ENCODE measurements at regions not wholly inside any gene's neighbourhood (a gene's known extent, or its start where the extent isn't known, plus 50 kb on each side); places are given as distances from the start of the nearest gene placed in this dataset.

- no peak for DNase-seq (ENCODE audit: insufficient read length, low spot score, missing footprints)
- no peak overlapping the region for H3K27ac ChIP-seq (ENCODE audit: low read depth, low read length)
- TF ChIP-seq, protein P1, sequence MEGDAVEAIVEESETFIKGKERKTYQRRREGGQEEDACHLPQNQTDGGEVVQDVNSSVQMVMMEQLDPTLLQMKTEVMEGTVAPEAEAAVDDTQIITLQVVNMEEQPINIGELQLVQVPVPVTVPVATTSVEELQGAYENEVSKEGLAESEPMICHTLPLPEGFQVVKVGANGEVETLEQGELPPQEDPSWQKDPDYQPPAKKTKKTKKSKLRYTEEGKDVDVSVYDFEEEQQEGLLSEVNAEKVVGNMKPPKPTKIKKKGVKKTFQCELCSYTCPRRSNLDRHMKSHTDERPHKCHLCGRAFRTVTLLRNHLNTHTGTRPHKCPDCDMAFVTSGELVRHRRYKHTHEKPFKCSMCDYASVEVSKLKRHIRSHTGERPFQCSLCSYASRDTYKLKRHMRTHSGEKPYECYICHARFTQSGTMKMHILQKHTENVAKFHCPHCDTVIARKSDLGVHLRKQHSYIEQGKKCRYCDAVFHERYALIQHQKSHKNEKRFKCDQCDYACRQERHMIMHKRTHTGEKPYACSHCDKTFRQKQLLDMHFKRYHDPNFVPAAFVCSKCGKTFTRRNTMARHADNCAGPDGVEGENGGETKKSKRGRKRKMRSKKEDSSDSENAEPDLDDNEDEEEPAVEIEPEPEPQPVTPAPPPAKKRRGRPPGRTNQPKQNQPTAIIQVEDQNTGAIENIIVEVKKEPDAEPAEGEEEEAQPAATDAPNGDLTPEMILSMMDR (IDR thresholded peaks at IDR 0.05; ENCODE audit: extremely low read depth, low read depth, low read length), result no peak
- no peaks in the 10 kb centered on the region for H4K20me1 ChIP-seq (ENCODE audit: insufficient read depth, low read length)
- no peak overlapping the region for H2AFZ ChIP-seq (ENCODE audit: low read length)
- no peak overlapping the region for H3K4me3 ChIP-seq (ENCODE audit: insufficient read depth, low read length)
- H3K9me3 ChIP-seq (ENCODE audit: low read depth, low read length), result no peaks in the 10 kb centered on the region
- H3K79me2 ChIP-seq (ENCODE audit: insufficient read depth, low read length), result no peaks in the 10 kb centered on the region
- H3K27me3 ChIP-seq (ENCODE audit: insufficient read depth, low read length), result peaks cover 7% of the 10 kb centered on the region
- H3K36me3 ChIP-seq (ENCODE audit: insufficient read depth, low read length), result no peaks in the 10 kb centered on the region
- no peaks in the 10 kb centered on the region for H3K4me1 ChIP-seq (ENCODE audit: insufficient read depth, low read length)
- H3K4me2 ChIP-seq (ENCODE audit: insufficient read depth, low read length), result no peak overlapping the region
Measured at GRCh38 chrX:40852586-40852985, 117.2 kb upstream of the MED14 start.

GRCh38 chrX:40853004-40853815 is 117.9 kb upstream of the MED14 start:
- no peaks in the 10 kb centered on the region for H4K20me1 ChIP-seq (ENCODE audit: insufficient read depth, low read length)
- TF ChIP-seq, protein P1 (IDR thresholded peaks at IDR 0.05; ENCODE audit: extremely low read depth, low read depth, low read length), result no peak
- no peak for DNase-seq (ENCODE audit: insufficient read length, low spot score, missing footprints)
- no peak overlapping the region for H3K27ac ChIP-seq (ENCODE audit: low read depth, low read length)
- H3K4me3 ChIP-seq (ENCODE audit: insufficient read depth, low read length), result no peak overlapping the region
- peaks cover 7% of the 10 kb centered on the region for H3K27me3 ChIP-seq (ENCODE audit: insufficient read depth, low read length)
- H3K4me2 ChIP-seq (ENCODE audit: insufficient read depth, low read length), result no peak overlapping the region
- no peak overlapping the region for H2AFZ ChIP-seq (ENCODE audit: low read length)
- no peaks in the 10 kb centered on the region for H3K36me3 ChIP-seq (ENCODE audit: insufficient read depth, low read length)
- H3K4me1 ChIP-seq (ENCODE audit: insufficient read depth, low read length), result no peaks in the 10 kb centered on the region
- no peaks in the 10 kb centered on the region for H3K9me3 ChIP-seq (ENCODE audit: low read depth, low read length)
- H3K79me2 ChIP-seq (ENCODE audit: insufficient read depth, low read length), result no peaks in the 10 kb centered on the region

- peaks cover 7% of the 10 kb centered on the region for H3K27me3 ChIP-seq (ENCODE audit: insufficient read depth, low read length)
- no peaks in the 10 kb centered on the region for H3K36me3 ChIP-seq (ENCODE audit: insufficient read depth, low read length)
- no peaks in the 10 kb centered on the region for H4K20me1 ChIP-seq (ENCODE audit: insufficient read depth, low read length)
- no peaks in the 10 kb centered on the region for H3K9me3 ChIP-seq (ENCODE audit: low read depth, low read length)
- no peaks in the 10 kb centered on the region for H3K4me1 ChIP-seq (ENCODE audit: insufficient read depth, low read length)
- no peak overlapping the region for H3K4me2 ChIP-seq (ENCODE audit: insufficient read depth, low read length)
- H3K4me3 ChIP-seq (ENCODE audit: insufficient read depth, low read length), result no peak overlapping the region
- no peak overlapping the region for H2AFZ ChIP-seq (ENCODE audit: low read length)
- TF ChIP-seq, protein P1 (IDR thresholded peaks at IDR 0.05; ENCODE audit: extremely low read depth, low read depth, low read length), result no peak
- H3K79me2 ChIP-seq (ENCODE audit: insufficient read depth, low read length), result no peaks in the 10 kb centered on the region
- DNase-seq (ENCODE audit: insufficient read length, low spot score, missing footprints), result no peak
- no peak overlapping the region for H3K27ac ChIP-seq (ENCODE audit: low read depth, low read length)
Measured at GRCh38 chrX:40853816-40854123, 118.4 kb upstream of the MED14 start.

- Histone ChIP-seq H3K79me2 (ENCODE audit: insufficient read depth, low read length) (no peaks in the 10 kb centered on the region), H3K4me3 (ENCODE audit: insufficient read depth, low read length) (no peak overlapping the region), H3K27ac (ENCODE audit: low read depth, low read length) (no peak overlapping the region), H3K27me3 (ENCODE audit: insufficient read depth, low read length) (peaks cover 7% of the 10 kb centered on the region), H3K9me3 (ENCODE audit: low read depth, low read length) (no peaks in the 10 kb centered on the region), H2AFZ (ENCODE audit: low read length) (no peak overlapping the region), H4K20me1 (ENCODE audit: insufficient read depth, low read length) (no peaks in the 10 kb centered on the region), H3K4me2 (ENCODE audit: insufficient read depth, low read length) (no peak overlapping the region), H3K36me3 (ENCODE audit: insufficient read depth, low read length) (no peaks in the 10 kb centered on the region), H3K4me1 (ENCODE audit: insufficient read depth, low read length) (no peaks in the 10 kb centered on the region)
- TF ChIP-seq, protein P1 (IDR thresholded peaks at IDR 0.05; ENCODE audit: extremely low read depth, low read depth, low read length), result no peak
- DNase-seq (ENCODE audit: insufficient read length, low spot score, missing footprints), result no peak
Measured at GRCh38 chrX:40854242-40854641, 118.9 kb upstream of the MED14 start.
